Type B pancreatic cell (in vitro differentiated cells): ENCODE measurements at regions not wholly inside any gene's neighbourhood (a gene's known extent, or its start where the extent isn't known, plus 50 kb on each side); places are given as distances from the start of the nearest gene placed in this dataset.

Experiments used
- DNase-seq: peaks from one replicate; pipeline ENCODE4 v3.0.0; 2021; ENCODE audit warnings: mixed read lengths; ENCODE audit not compliant: unreplicated experiment; ENCODE audit errors: extremely low spot score
- H3K27ac Mint-ChIP-seq: 2 replicates; pipeline ENCODE4 v1.8.0; 2021; ENCODE audit warnings: mild to moderate bottlenecking, mixed read lengths
- H3K27me3 Mint-ChIP-seq: 2 replicates; pipeline ENCODE4 v1.8.0; 2021; ENCODE audit warnings: mixed read lengths
- H3K36me3 Mint-ChIP-seq: 2 replicates; pipeline ENCODE4 v1.8.0; 2021; ENCODE audit warnings: mixed read lengths
- H3K4me1 Mint-ChIP-seq: one replicate; pipeline ENCODE4 v1.8.0; 2021; ENCODE audit warnings: mixed read lengths; ENCODE audit not compliant: unreplicated experiment
- H3K4me3 Mint-ChIP-seq: 2 replicates; pipeline ENCODE4 v1.8.0; 2021; ENCODE audit warnings: mild to moderate bottlenecking, mixed read lengths
- H3K9me3 Mint-ChIP-seq: 2 replicates; pipeline ENCODE4 v1.8.0; 2021; ENCODE audit warnings: mixed read lengths
- CTCF ChIP-seq: fragments of 200-600 bp; sonication (generic); conservative IDR thresholded peaks from 2 replicates; pipeline ENCODE4 v1.5.0; 2021; ENCODE audit warnings: antibody characterized with exemption, mild to moderate bottlenecking

- Mint-ChIP-seq H3K36me3 (peaks cover 4% of the 10 kb centered on the region), H3K27ac (no peak overlapping the region), H3K4me1 (peaks cover 4% of the 10 kb centered on the region), H3K9me3 (peaks cover 4% of the 10 kb centered on the region), H3K4me3 (no peak overlapping the region), H3K27me3 (peaks cover 4% of the 10 kb centered on the region)
- no peak for DNase-seq
- no peak for TF ChIP-seq CTCF
Measured at GRCh38 chr18:42305869-42306593, 351.0 kb downstream of the PIK3C3 start.

GRCh38 chr18:42306594-42306980 is 351.6 kb downstream of the PIK3C3 start:
- peaks cover 4% of the 10 kb centered on the region for H3K36me3 Mint-ChIP-seq
- TF ChIP-seq CTCF, result no peak
- H3K27ac Mint-ChIP-seq, result no peak overlapping the region
- H3K4me1 Mint-ChIP-seq, result peaks cover 4% of the 10 kb centered on the region
- peaks cover 4% of the 10 kb centered on the region for H3K27me3 Mint-ChIP-seq
- H3K9me3 Mint-ChIP-seq, result peaks cover 4% of the 10 kb centered on the region
- H3K4me3 Mint-ChIP-seq, result no peak overlapping the region
- DNase-seq, result no peak

GRCh38 chr18:42310956-42311355 is 355.9 kb downstream of the PIK3C3 start:
- no peak for DNase-seq
- H3K4me1 Mint-ChIP-seq, result peaks cover 4% of the 10 kb centered on the region
- peaks cover 4% of the 10 kb centered on the region for H3K9me3 Mint-ChIP-seq
- no peaks in the 10 kb centered on the region for H3K27me3 Mint-ChIP-seq
- H3K36me3 Mint-ChIP-seq, result no peaks in the 10 kb centered on the region
- no peak overlapping the region for H3K4me3 Mint-ChIP-seq
- no peak overlapping the region for H3K27ac Mint-ChIP-seq
- no peak for TF ChIP-seq CTCF

GRCh38 chr18:42326752-42327151 is 371.7 kb downstream of the PIK3C3 start:
- Mint-ChIP-seq H3K36me3 (peaks cover 3% of the 10 kb centered on the region), H3K4me3 (no peak overlapping the region), H3K27me3 (peaks cover under 1% of the 10 kb centered on the region), H3K27ac (no peak overlapping the region), H3K9me3 (no peaks in the 10 kb centered on the region), H3K4me1 (peaks cover 4% of the 10 kb centered on the region)
- DNase-seq, result no peak
- no peak for TF ChIP-seq CTCF

GRCh38 chr18:42328931-42329330 is 373.9 kb downstream of the PIK3C3 start:
- no peak for TF ChIP-seq CTCF
- no peak for DNase-seq
- H3K4me3 Mint-ChIP-seq, result no peak overlapping the region
- H3K4me1 Mint-ChIP-seq, result peaks cover 10% of the 10 kb centered on the region
- H3K9me3 Mint-ChIP-seq, result no peaks in the 10 kb centered on the region
- H3K36me3 Mint-ChIP-seq, result peaks cover 3% of the 10 kb centered on the region
- H3K27me3 Mint-ChIP-seq, result peaks cover 3% of the 10 kb centered on the region
- no peak overlapping the region for H3K27ac Mint-ChIP-seq

GRCh38 chr18:42330296-42330695 is 375.3 kb downstream of the PIK3C3 start:
- Mint-ChIP-seq H3K36me3 (peaks cover 4% of the 10 kb centered on the region), H3K27ac (no peak overlapping the region), H3K4me3 (no peak overlapping the region), H3K27me3 (peaks cover 3% of the 10 kb centered on the region), H3K9me3 (peaks cover 1% of the 10 kb centered on the region), H3K4me1 (peaks cover 10% of the 10 kb centered on the region)
- no peak for TF ChIP-seq CTCF
- DNase-seq, result no peak
